Fibroblast of lung (primary cell): ENCODE measurements at regions not wholly inside any gene's neighbourhood (a gene's known extent, or its start where the extent isn't known, plus 50 kb on each side); places are given as distances from the start of the nearest gene placed in this dataset.
"Not testable (repeated sequence)": the region's sequence is repeated elsewhere in the genome, so short reads cannot be mapped to it uniquely, and the experiment has no call there.

Experiments
- EZH2 ChIP-seq: IDR thresholded peaks from 2 replicates; pipeline ENCODE4 v1.5.1; 2012; ENCODE audit warnings: low read length, control low read depth, mild to moderate bottlenecking; ENCODE audit errors: missing control alignments
- TF ChIP-seq, protein P1 (sequence below), 2 donors: IDR thresholded peaks in 1 of 2; conservative IDR thresholded peaks in 1 of 2; 1 replicate in 1 of 2; 2 replicates in 1 of 2; pipeline ENCODE4 v1.5.1; 2011 to 2012; ENCODE audit warnings: low read length in 2 of 2, control low read depth in 1 of 2, inconsistent platforms in 1 of 2, low read depth in 1 of 2, mild to moderate bottlenecking in 1 of 2

DNA sequence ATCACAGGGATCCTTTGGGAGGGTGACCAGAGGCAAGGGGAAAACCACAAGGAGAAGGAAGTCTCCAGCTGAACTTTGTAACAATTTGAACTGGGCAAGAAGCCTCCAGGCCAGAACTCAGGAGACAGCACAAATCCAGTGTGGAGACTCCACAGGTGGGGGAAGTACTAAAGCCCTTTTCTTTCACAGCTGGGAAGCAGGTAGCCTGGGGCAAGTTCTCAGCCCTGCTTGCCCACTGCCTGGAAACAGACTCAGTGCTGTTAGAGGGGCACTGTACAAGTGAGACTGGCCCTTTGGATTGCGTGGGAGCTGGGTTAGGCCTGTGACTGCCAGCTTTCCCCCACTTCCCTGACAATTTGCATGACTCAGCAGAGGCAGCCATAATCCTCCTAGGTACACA, 120.2 kb upstream of the GRIN2B start:
- TF ChIP-seq, protein P1, sequence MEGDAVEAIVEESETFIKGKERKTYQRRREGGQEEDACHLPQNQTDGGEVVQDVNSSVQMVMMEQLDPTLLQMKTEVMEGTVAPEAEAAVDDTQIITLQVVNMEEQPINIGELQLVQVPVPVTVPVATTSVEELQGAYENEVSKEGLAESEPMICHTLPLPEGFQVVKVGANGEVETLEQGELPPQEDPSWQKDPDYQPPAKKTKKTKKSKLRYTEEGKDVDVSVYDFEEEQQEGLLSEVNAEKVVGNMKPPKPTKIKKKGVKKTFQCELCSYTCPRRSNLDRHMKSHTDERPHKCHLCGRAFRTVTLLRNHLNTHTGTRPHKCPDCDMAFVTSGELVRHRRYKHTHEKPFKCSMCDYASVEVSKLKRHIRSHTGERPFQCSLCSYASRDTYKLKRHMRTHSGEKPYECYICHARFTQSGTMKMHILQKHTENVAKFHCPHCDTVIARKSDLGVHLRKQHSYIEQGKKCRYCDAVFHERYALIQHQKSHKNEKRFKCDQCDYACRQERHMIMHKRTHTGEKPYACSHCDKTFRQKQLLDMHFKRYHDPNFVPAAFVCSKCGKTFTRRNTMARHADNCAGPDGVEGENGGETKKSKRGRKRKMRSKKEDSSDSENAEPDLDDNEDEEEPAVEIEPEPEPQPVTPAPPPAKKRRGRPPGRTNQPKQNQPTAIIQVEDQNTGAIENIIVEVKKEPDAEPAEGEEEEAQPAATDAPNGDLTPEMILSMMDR (conservative IDR thresholded peaks at IDR 0.05 in 1 of 2, IDR thresholded peaks at IDR 0.05 in 1 of 2; ENCODE audit: low read depth in 1 of 2, low read length in 2 of 2): not testable (repeated sequence)
- not testable (repeated sequence) for TF ChIP-seq EZH2
